Endothelial cell of umbilical vein (primary cell): ENCODE measurements at regions not wholly inside any gene's neighbourhood (a gene's known extent, or its start where the extent isn't known, plus 50 kb on each side); places are given as distances from the start of the nearest gene placed in this dataset.

Source experiments
- POLR2A ChIP-seq: IDR thresholded peaks from 2 replicates; pipeline ENCODE4 v1.6.1; 2012; ENCODE audit warnings: low read depth, mild to moderate bottlenecking, control low read depth, low read length
- POLR2AphosphoS5 ChIP-seq: IDR thresholded peaks from 2 replicates; pipeline ENCODE4 v1.6.1; 2012; ENCODE audit warnings: low read depth, mild to moderate bottlenecking, control low read depth, low read length, moderate library complexity; ENCODE audit not compliant: insufficient read depth
- TF ChIP-seq, protein P1 (sequence below), 2 donors: IDR thresholded peaks; 1 replicate in 1 of 2; 2 replicates in 1 of 2; pipeline ENCODE4 v1.5.1; 2011; ENCODE audit warnings: low read length in 2 of 2, mild to moderate bottlenecking in 2 of 2, moderate library complexity in 2 of 2, control low read depth in 1 of 2, inconsistent platforms in 1 of 2, low read depth in 1 of 2; ENCODE audit not compliant: insufficient read depth in 1 of 2; ENCODE audit errors: extremely low read depth in 1 of 2
- TF ChIP-seq, protein P2 (sequence below): IDR thresholded peaks from 2 replicates; pipeline ENCODE4 v1.6.1; 2011; ENCODE audit not compliant: insufficient read depth, insufficient read length

GRCh38 chr1:187167555-187167954, 338.8 kb downstream of the PLA2G4A start:
- TF ChIP-seq, protein P1, sequence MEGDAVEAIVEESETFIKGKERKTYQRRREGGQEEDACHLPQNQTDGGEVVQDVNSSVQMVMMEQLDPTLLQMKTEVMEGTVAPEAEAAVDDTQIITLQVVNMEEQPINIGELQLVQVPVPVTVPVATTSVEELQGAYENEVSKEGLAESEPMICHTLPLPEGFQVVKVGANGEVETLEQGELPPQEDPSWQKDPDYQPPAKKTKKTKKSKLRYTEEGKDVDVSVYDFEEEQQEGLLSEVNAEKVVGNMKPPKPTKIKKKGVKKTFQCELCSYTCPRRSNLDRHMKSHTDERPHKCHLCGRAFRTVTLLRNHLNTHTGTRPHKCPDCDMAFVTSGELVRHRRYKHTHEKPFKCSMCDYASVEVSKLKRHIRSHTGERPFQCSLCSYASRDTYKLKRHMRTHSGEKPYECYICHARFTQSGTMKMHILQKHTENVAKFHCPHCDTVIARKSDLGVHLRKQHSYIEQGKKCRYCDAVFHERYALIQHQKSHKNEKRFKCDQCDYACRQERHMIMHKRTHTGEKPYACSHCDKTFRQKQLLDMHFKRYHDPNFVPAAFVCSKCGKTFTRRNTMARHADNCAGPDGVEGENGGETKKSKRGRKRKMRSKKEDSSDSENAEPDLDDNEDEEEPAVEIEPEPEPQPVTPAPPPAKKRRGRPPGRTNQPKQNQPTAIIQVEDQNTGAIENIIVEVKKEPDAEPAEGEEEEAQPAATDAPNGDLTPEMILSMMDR (IDR thresholded peaks at IDR 0.05; ENCODE audit: extremely low read depth in 1 of 2, insufficient read depth in 1 of 2, low read depth in 1 of 2, low read length in 2 of 2): no peak
- TF ChIP-seq, protein P2, sequence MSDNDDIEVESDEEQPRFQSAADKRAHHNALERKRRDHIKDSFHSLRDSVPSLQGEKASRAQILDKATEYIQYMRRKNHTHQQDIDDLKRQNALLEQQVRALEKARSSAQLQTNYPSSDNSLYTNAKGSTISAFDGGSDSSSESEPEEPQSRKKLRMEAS: no peak
- no peak for TF ChIP-seq POLR2AphosphoS5
- TF ChIP-seq POLR2A: no peak
